BJ (cell line): ENCODE measurements at regions not wholly inside any gene's neighbourhood (a gene's known extent, or its start where the extent isn't known, plus 50 kb on each side); places are given as distances from the start of the nearest gene placed in this dataset.

Source experiments
- CTCF ChIA-PET: fragments of 350-600 bp; formaldehyde crosslinking; extraction: SDS; loops from one replicate; lab custom pipeline; 2021; ENCODE audit warnings: antibody characterized with exemption, inconsistent platforms; lab: Yijun Ruan, JAX
- POLR2A ChIA-PET: fragments of 300-600 bp; sonication (Branson Sonifier 250); formaldehyde crosslinking; extraction: SDS; loops from one replicate; lab custom pipeline; 2021; ENCODE audit warnings: antibody characterized with exemption; lab: Charles Lee
- DNase-seq: peaks from one replicate; pipeline ENCODE4 v3.0.0-alpha.2; 2011; ENCODE audit warnings: low read depth
- H3K27me3 ChIP-seq: 2 replicates; pipeline ENCODE4 v1.6.0; 2011; ENCODE audit warnings: low read length; ENCODE audit not compliant: control insufficient read depth, insufficient read depth
- H3K36me3 ChIP-seq: 2 replicates; pipeline ENCODE4 v1.5.1; 2011; ENCODE audit warnings: low read length; ENCODE audit not compliant: control insufficient read depth, insufficient read depth
- H3K4me3 ChIP-seq: 2 replicates; pipeline ENCODE4 v1.5.1; 2011; ENCODE audit warnings: low read depth, mild to moderate bottlenecking, control low read depth, low read length
- CTCF ChIP-seq: IDR thresholded peaks from 2 replicates; pipeline ENCODE4 v1.5.1; 2011; ENCODE audit warnings: low read depth, mild to moderate bottlenecking, control low read depth, inconsistent platforms, low read length, moderate library complexity; ENCODE audit not compliant: insufficient read depth

- ChIA-PET POLR2A (no interaction called here), CTCF (no interaction called here)
- TF ChIP-seq CTCF = no peak
- Histone ChIP-seq H3K4me3 (no peak overlapping the region), H3K27me3 (no peaks in the 10 kb centered on the region), H3K36me3 (no peaks in the 10 kb centered on the region)
- no peak for DNase-seq
These were observed 328.7 kb upstream of the ATP11B start for GRCh38 chr3:182464513-182465145.

- no peak overlapping the region for H3K4me3 ChIP-seq
- no peaks in the 10 kb centered on the region for H3K36me3 ChIP-seq
- no peaks in the 10 kb centered on the region for H3K27me3 ChIP-seq
- CTCF ChIA-PET = no interaction called here
- POLR2A ChIA-PET = no interaction called here
- no peak for DNase-seq
- TF ChIP-seq CTCF = no peak
These were observed 327.8 kb upstream of the ATP11B start for GRCh38 chr3:182465301-182466185.

GRCh38 chr3:182469086-182469485 is 324.2 kb upstream of the ATP11B start:
- H3K27me3 ChIP-seq = no peaks in the 10 kb centered on the region
- no peak for DNase-seq
- CTCF ChIA-PET = no interaction called here
- no peaks in the 10 kb centered on the region for H3K36me3 ChIP-seq
- H3K4me3 ChIP-seq = no peak overlapping the region
- no peak for TF ChIP-seq CTCF
- POLR2A ChIA-PET = no interaction called here

GRCh38 chr3:182470187-182470586 is 323.1 kb upstream of the ATP11B start:
- ChIA-PET CTCF (no interaction called here), POLR2A (no interaction called here)
- no peak overlapping the region for H3K4me3 ChIP-seq
- no peak for TF ChIP-seq CTCF
- DNase-seq = no peak
- H3K27me3 ChIP-seq = no peaks in the 10 kb centered on the region
- no peaks in the 10 kb centered on the region for H3K36me3 ChIP-seq

GRCh38 chr3:182473191-182473710 is 320.1 kb upstream of the ATP11B start:
- ChIA-PET CTCF (no interaction called here), POLR2A (no interaction called here)
- Histone ChIP-seq H3K4me3 (no peak overlapping the region), H3K36me3 (no peaks in the 10 kb centered on the region), H3K27me3 (no peaks in the 10 kb centered on the region)
- no peak for TF ChIP-seq CTCF
- DNase-seq = no peak
